ENCODE measurements at regions not wholly inside any gene's neighbourhood (a gene's known extent, or its start where the extent isn't known, plus 50 kb on each side); places are given as distances from the start of the nearest gene placed in this dataset.

- ChIA-PET CTCF (no interaction called here), POLR2A (no interaction called here)
- Mint-ChIP-seq H3K27ac (no peak overlapping the region), H3K27me3 (ENCODE audit: low read depth) (no peaks in the 10 kb centered on the region), H3K4me3 (no peak overlapping the region), H3K9me3 (ENCODE audit: insufficient read depth) (no peaks in the 10 kb centered on the region), H3K36me3 (ENCODE audit: low read depth) (no peaks in the 10 kb centered on the region), H3K4me1 (ENCODE audit: low read depth) (no peaks in the 10 kb centered on the region)
- ATAC-seq: no peak
- DNase-seq: no peak
Measured at GRCh38 chr2:199014226-199014625, 443.5 kb downstream of the SATB2 start.

- Mint-ChIP-seq H3K36me3 (ENCODE audit: low read depth) (no peaks in the 10 kb centered on the region), H3K27me3 (ENCODE audit: low read depth) (no peaks in the 10 kb centered on the region), H3K9me3 (ENCODE audit: insufficient read depth) (no peaks in the 10 kb centered on the region), H3K4me1 (ENCODE audit: low read depth) (no peaks in the 10 kb centered on the region), H3K4me3 (no peak overlapping the region), H3K27ac (no peak overlapping the region)
- CTCF ChIA-PET: no interaction called here
- DNase-seq (no peak), ATAC-seq (no peak)
- POLR2A ChIA-PET: no interaction called here
Measured at GRCh38 chr2:199011908-199012307, 445.8 kb downstream of the SATB2 start.

- no peaks in the 10 kb centered on the region for H3K9me3 Mint-ChIP-seq (ENCODE audit: insufficient read depth)
- H3K27me3 Mint-ChIP-seq (ENCODE audit: low read depth): no peaks in the 10 kb centered on the region
- CTCF ChIA-PET: no interaction called here
- no peak overlapping the region for H3K4me3 Mint-ChIP-seq
- ATAC-seq (no peak), DNase-seq (no peak)
- POLR2A ChIA-PET: no interaction called here
- no peaks in the 10 kb centered on the region for H3K36me3 Mint-ChIP-seq (ENCODE audit: low read depth)
- no peak overlapping the region for H3K27ac Mint-ChIP-seq
- H3K4me1 Mint-ChIP-seq (ENCODE audit: low read depth): no peaks in the 10 kb centered on the region
Measured at GRCh38 chr2:198994678-198995077, 463.1 kb downstream of the SATB2 start.

- Mint-ChIP-seq H3K36me3 (ENCODE audit: low read depth) (no peaks in the 10 kb centered on the region), H3K4me3 (no peak overlapping the region), H3K27ac (no peak overlapping the region), H3K27me3 (ENCODE audit: low read depth) (no peaks in the 10 kb centered on the region), H3K9me3 (ENCODE audit: insufficient read depth) (no peaks in the 10 kb centered on the region), H3K4me1 (ENCODE audit: low read depth) (no peaks in the 10 kb centered on the region)
- ATAC-seq (no peak), DNase-seq (no peak)
- CTCF ChIA-PET: no interaction called here
- POLR2A ChIA-PET: no interaction called here
Measured at GRCh38 chr2:198991431-198991830, 466.3 kb downstream of the SATB2 start.

- Mint-ChIP-seq H3K27me3 (ENCODE audit: low read depth) (no peaks in the 10 kb centered on the region), H3K36me3 (ENCODE audit: low read depth) (no peaks in the 10 kb centered on the region), H3K4me1 (ENCODE audit: low read depth) (no peaks in the 10 kb centered on the region), H3K9me3 (ENCODE audit: insufficient read depth) (peaks cover 21% of the 10 kb centered on the region), H3K27ac (no peak overlapping the region), H3K4me3 (no peak overlapping the region)
- ChIA-PET POLR2A (no interaction called here), CTCF (no interaction called here)
- no peak for DNase-seq
- ATAC-seq: no peak
Measured at GRCh38 chr2:198975779-198976178, 482.0 kb downstream of the SATB2 start.

GRCh38 chr2:198973785-198974184 lies 484.0 kb downstream of the SATB2 start:
- H3K27me3 Mint-ChIP-seq (ENCODE audit: low read depth): no peaks in the 10 kb centered on the region
- H3K36me3 Mint-ChIP-seq (ENCODE audit: low read depth): no peaks in the 10 kb centered on the region
- H3K4me1 Mint-ChIP-seq (ENCODE audit: low read depth): no peaks in the 10 kb centered on the region
- ChIA-PET POLR2A (no interaction called here), CTCF (no interaction called here)
- DNase-seq: no peak
- no peak overlapping the region for H3K27ac Mint-ChIP-seq
- no peak for ATAC-seq
- H3K4me3 Mint-ChIP-seq: no peak overlapping the region
- peaks cover 21% of the 10 kb centered on the region for H3K9me3 Mint-ChIP-seq (ENCODE audit: insufficient read depth)

GRCh38 chr2:198973181-198973580 lies 484.6 kb downstream of the SATB2 start:
- H3K27ac Mint-ChIP-seq: no peak overlapping the region
- ATAC-seq (no peak), DNase-seq (no peak)
- H3K27me3 Mint-ChIP-seq (ENCODE audit: low read depth): no peaks in the 10 kb centered on the region
- no peaks in the 10 kb centered on the region for H3K36me3 Mint-ChIP-seq (ENCODE audit: low read depth)
- ChIA-PET CTCF (no interaction called here), POLR2A (no interaction called here)
- no peak overlapping the region for H3K4me3 Mint-ChIP-seq
- peaks cover 21% of the 10 kb centered on the region for H3K9me3 Mint-ChIP-seq (ENCODE audit: insufficient read depth)
- no peaks in the 10 kb centered on the region for H3K4me1 Mint-ChIP-seq (ENCODE audit: low read depth)

- H3K4me3 Mint-ChIP-seq: no peak overlapping the region
- ChIA-PET POLR2A (no interaction called here), CTCF (no interaction called here)
- ATAC-seq: no peak
- H3K9me3 Mint-ChIP-seq (ENCODE audit: insufficient read depth): no peaks in the 10 kb centered on the region
- no peak for DNase-seq
- H3K4me1 Mint-ChIP-seq (ENCODE audit: low read depth): no peaks in the 10 kb centered on the region
- H3K36me3 Mint-ChIP-seq (ENCODE audit: low read depth): no peaks in the 10 kb centered on the region
- no peak overlapping the region for H3K27ac Mint-ChIP-seq
- H3K27me3 Mint-ChIP-seq (ENCODE audit: low read depth): no peaks in the 10 kb centered on the region
Measured at GRCh38 chr2:198968545-198968944, 489.2 kb downstream of the SATB2 start.

GRCh38 chr2:198966269-198966668 lies 491.5 kb downstream of the SATB2 start:
- DNase-seq: no peak
- ChIA-PET CTCF (no interaction called here), POLR2A (no interaction called here)
- Mint-ChIP-seq H3K4me3 (no peak overlapping the region), H3K27me3 (ENCODE audit: low read depth) (no peaks in the 10 kb centered on the region), H3K36me3 (ENCODE audit: low read depth) (no peaks in the 10 kb centered on the region), H3K9me3 (ENCODE audit: insufficient read depth) (no peaks in the 10 kb centered on the region), H3K27ac (no peak overlapping the region), H3K4me1 (ENCODE audit: low read depth) (no peaks in the 10 kb centered on the region)
- no peak for ATAC-seq

- POLR2A ChIA-PET: no interaction called here
- H3K4me3 Mint-ChIP-seq: no peak overlapping the region
- H3K27ac Mint-ChIP-seq: no peak overlapping the region
- no peaks in the 10 kb centered on the region for H3K9me3 Mint-ChIP-seq (ENCODE audit: insufficient read depth)
- H3K4me1 Mint-ChIP-seq (ENCODE audit: low read depth): no peaks in the 10 kb centered on the region
- DNase-seq (no peak), ATAC-seq (no peak)
- no peaks in the 10 kb centered on the region for H3K27me3 Mint-ChIP-seq (ENCODE audit: low read depth)
- CTCF ChIA-PET: no interaction called here
- H3K36me3 Mint-ChIP-seq (ENCODE audit: low read depth): no peaks in the 10 kb centered on the region
Measured at GRCh38 chr2:198961547-198961946, 496.2 kb downstream of the SATB2 start.

- no peaks in the 10 kb centered on the region for H3K4me1 Mint-ChIP-seq (ENCODE audit: low read depth)
- H3K27me3 Mint-ChIP-seq (ENCODE audit: low read depth): no peaks in the 10 kb centered on the region
- H3K36me3 Mint-ChIP-seq (ENCODE audit: low read depth): no peaks in the 10 kb centered on the region
- ATAC-seq: no peak
- POLR2A ChIA-PET: no interaction called here
- H3K4me3 Mint-ChIP-seq: no peak overlapping the region
- H3K27ac Mint-ChIP-seq: no peak overlapping the region
- CTCF ChIA-PET: no interaction called here
- no peaks in the 10 kb centered on the region for H3K9me3 Mint-ChIP-seq (ENCODE audit: insufficient read depth)
- no peak for DNase-seq
Measured at GRCh38 chr2:198957181-198957580, 500.6 kb downstream of the SATB2 start.

GRCh38 chr2:198953328-198953727 lies 504.4 kb downstream of the SATB2 start:
- H3K4me1 Mint-ChIP-seq (ENCODE audit: low read depth): no peaks in the 10 kb centered on the region
- H3K27me3 Mint-ChIP-seq (ENCODE audit: low read depth): no peaks in the 10 kb centered on the region
- ATAC-seq (no peak), DNase-seq (no peak)
- no peak overlapping the region for H3K27ac Mint-ChIP-seq
- H3K9me3 Mint-ChIP-seq (ENCODE audit: insufficient read depth): no peaks in the 10 kb centered on the region
- ChIA-PET POLR2A (no interaction called here), CTCF (no interaction called here)
- no peak overlapping the region for H3K4me3 Mint-ChIP-seq
- H3K36me3 Mint-ChIP-seq (ENCODE audit: low read depth): no peaks in the 10 kb centered on the region

GRCh38 chr2:198950803-198951202 lies 506.9 kb downstream of the SATB2 start:
- DNase-seq: no peak
- no peak overlapping the region for H3K27ac Mint-ChIP-seq
- ChIA-PET CTCF (no interaction called here), POLR2A (no interaction called here)
- H3K4me3 Mint-ChIP-seq: no peak overlapping the region
- no peaks in the 10 kb centered on the region for H3K4me1 Mint-ChIP-seq (ENCODE audit: low read depth)
- H3K9me3 Mint-ChIP-seq (ENCODE audit: insufficient read depth): no peaks in the 10 kb centered on the region
- H3K36me3 Mint-ChIP-seq (ENCODE audit: low read depth): no peaks in the 10 kb centered on the region
- no peak for ATAC-seq
- H3K27me3 Mint-ChIP-seq (ENCODE audit: low read depth): no peaks in the 10 kb centered on the region

GRCh38 chr2:198945496-198945895 lies 512.2 kb downstream of the SATB2 start:
- no peaks in the 10 kb centered on the region for H3K27me3 Mint-ChIP-seq (ENCODE audit: low read depth)
- CTCF ChIA-PET: no interaction called here

More at GRCh38 chr2:198945496-198945895, 512.2 kb downstream of the SATB2 start:
- DNase-seq: no peak
- Mint-ChIP-seq H3K36me3 (ENCODE audit: low read depth) (no peaks in the 10 kb centered on the region), H3K4me3 (no peak overlapping the region), H3K4me1 (ENCODE audit: low read depth) (no peaks in the 10 kb centered on the region), H3K9me3 (ENCODE audit: insufficient read depth) (no peaks in the 10 kb centered on the region), H3K27ac (no peak overlapping the region)
- POLR2A ChIA-PET: no interaction called here
- no peak for ATAC-seq

Data from activated CD8-positive, alpha-beta T cell treated with anti-CD3 and anti-CD28 coated beads, Interleukin-2, amount 10 ng/mL, durations not matched to agents 7 days and 5 days (primary cell).